Coronary artery (tissue), 2 donors: ENCODE measurements at regions not wholly inside any gene's neighbourhood (a gene's known extent, or its start where the extent isn't known, plus 50 kb on each side); places are given as distances from the start of the nearest gene placed in this dataset.
"Not testable (repeated sequence)": the region's sequence is repeated elsewhere in the genome, so short reads cannot be mapped to it uniquely, and the experiment has no call there.

ENCODE experiments used
- DNase-seq: peaks from one replicate; pipeline ENCODE4 v3.0.0-alpha.2; 2017; ENCODE audit warnings: low spot score
- H3K27ac ChIP-seq, 2 donors: fragments of 200-600 bp; sonication (generic); one replicate each; pipeline ENCODE4 v1.5.1; 2016 to 2019
- H3K4me3 ChIP-seq: fragments of 200-600 bp; sonication (generic); 2 replicates; pipeline ENCODE4 v1.5.1; 2016; ENCODE audit warnings: mild to moderate bottlenecking, moderate library complexity
- TF ChIP-seq, protein P1 (sequence below): fragments of 200-600 bp; sonication (generic); IDR thresholded peaks from one replicate; pipeline ENCODE4 v1.5.1; 2019; ENCODE audit warnings: antibody characterized with exemption

DNA sequence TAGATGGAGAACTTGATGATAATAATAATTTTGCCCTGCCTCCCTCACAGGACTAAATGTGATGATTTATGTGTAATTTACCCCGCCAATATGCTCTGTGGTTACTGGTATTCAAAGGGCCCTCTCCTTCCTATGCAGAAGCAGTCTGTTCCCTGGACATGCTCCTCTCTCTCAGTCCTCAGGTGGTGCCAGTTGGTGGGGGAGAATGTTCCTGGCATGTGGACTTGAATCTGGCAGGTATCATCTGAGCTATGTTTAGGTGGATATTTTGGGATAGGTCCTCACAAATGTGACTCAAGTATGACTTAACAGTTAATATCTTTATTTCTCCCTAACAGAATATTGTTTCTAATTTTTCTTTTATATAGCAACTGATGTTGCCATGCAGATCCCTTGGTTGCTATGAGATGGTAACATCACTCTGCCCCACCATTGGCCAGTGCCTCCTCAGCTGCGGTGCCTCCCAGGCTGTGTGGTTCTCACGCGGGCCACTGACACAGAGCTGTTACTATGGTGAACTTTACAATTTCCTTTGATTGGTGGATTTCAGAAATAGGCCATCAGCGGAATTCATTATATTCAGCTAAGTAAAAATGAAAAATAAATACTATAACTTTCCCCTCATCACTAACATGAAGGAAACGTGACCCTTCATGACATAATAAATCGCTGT is 106.7 kb upstream of the PELI1 start:
- Histone ChIP-seq H3K27ac (no peak overlapping the region), H3K4me3 (no peak overlapping the region)
- TF ChIP-seq, protein P1, sequence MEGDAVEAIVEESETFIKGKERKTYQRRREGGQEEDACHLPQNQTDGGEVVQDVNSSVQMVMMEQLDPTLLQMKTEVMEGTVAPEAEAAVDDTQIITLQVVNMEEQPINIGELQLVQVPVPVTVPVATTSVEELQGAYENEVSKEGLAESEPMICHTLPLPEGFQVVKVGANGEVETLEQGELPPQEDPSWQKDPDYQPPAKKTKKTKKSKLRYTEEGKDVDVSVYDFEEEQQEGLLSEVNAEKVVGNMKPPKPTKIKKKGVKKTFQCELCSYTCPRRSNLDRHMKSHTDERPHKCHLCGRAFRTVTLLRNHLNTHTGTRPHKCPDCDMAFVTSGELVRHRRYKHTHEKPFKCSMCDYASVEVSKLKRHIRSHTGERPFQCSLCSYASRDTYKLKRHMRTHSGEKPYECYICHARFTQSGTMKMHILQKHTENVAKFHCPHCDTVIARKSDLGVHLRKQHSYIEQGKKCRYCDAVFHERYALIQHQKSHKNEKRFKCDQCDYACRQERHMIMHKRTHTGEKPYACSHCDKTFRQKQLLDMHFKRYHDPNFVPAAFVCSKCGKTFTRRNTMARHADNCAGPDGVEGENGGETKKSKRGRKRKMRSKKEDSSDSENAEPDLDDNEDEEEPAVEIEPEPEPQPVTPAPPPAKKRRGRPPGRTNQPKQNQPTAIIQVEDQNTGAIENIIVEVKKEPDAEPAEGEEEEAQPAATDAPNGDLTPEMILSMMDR: no peak
- DNase-seq: no peak

DNA sequence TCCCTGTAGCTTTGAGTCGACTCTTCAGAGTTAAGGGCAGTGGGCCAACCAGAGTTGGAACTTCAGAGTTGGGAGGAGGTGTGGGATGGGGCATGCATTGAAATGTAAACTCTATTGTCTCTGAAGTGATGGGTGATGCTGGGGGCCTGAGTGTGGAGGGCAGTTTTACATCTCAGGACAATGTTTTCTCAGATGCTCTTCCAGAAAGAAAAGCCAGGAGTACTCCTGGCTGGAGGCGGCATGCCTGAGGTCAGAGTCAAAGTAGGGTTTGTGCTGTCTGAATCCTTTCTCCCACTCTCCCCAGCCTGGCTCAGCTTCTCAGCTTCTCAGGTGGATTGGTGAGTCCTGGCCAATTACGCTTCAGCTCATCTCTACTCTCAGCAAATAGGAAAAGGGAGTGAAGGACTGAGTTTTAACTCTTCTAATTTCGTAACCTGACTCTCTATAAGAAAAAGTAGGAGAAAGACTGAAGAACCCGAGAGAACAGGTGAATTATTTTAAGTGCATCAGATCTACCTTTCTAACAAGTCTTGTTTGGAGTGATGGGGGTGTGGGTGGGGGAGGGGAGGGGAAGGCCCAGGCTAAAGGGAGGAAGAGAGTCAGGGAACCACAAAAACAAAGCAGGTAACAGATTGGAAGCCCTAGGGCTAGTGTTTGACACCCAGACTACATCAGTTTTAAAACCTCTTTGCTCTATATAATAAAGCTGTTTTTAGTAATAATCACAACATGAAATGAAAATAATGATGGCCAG is 107.5 kb upstream of the PELI1 start:
- no peak for DNase-seq
- Histone ChIP-seq H3K27ac (no peak overlapping the region), H3K4me3 (no peak overlapping the region)
- TF ChIP-seq, protein P1: no peak

DNA sequence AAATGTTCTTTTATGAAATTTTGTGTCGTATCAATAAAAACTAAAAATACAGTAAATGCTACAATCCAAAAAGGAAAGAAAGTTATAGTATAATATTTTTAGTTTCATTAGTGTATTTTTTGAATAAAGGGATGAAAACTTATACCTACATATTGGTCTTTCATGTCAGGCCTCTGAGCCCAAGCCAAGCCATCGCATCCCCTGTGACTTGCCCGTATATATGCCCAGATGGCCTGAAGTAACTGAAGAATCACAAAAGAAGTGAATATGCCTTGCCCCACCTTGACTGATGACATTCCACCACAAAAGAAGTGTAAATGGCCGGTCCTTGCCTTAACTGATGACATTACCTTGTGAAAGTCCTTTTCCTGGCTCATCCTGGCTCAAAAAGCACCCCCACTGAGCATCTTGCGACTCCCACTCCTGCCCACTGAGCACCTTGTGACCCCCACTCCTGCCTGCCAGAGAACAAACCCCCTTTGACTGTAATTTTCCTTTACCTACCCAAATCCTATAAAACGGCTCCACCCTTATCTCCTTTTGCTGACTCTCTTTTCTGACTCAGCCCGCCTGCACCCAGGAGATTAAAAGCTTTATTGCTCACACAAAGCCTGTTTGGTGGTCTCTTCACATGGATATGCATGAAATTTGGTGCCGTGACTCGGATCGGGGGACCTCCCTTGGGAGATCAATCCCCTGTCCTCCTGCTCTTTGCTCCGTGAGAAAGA is 108.2 kb upstream of the PELI1 start:
- not testable (repeated sequence) for H3K27ac ChIP-seq, H3K4me3 ChIP-seq, DNase-seq

DNA sequence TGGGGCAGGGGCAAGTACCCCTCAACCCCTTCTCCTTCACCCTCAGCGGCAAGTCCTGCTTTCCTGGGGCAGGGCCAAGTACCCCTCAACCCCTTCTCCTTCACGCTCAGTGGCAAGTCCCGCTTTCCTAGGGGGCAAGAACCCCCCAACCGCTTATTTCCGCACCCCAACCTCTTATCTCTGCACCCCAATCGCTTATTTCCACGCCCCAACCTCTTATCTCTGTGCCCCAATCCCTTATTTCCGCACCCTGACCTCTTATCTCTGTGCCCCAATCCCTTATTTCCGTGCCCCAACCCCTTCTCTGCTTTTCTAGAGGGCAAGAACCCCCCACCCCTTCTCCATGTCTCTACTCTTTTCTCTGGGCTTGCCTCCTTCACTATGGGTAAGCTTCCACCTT is 109.2 kb upstream of the PELI1 start:
- DNase-seq, H3K27ac ChIP-seq, H3K4me3 ChIP-seq: not testable (repeated sequence)

DNA sequence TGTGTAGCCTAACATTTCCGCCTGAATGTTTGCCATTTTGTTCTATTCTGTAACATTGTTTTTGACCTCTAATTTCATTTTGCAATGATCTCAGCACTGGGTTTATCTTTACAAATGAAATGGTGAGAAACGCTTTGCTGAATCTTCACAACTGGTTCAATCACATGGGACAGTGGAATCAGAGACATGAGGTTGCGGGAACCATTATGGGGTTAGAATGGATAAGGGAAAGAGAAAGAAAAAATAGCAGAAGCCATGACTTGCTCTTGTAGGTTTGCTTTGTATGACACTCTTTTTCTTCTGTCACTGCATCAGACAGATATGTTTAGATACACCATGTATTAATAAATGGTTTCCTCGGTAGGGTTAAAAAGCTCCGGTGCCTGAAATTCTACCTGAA is 114.3 kb upstream of the PELI1 start:
- Histone ChIP-seq H3K27ac (no peak overlapping the region), H3K4me3 (no peak overlapping the region)
- DNase-seq: no peak
- TF ChIP-seq, protein P1: no peak

DNA sequence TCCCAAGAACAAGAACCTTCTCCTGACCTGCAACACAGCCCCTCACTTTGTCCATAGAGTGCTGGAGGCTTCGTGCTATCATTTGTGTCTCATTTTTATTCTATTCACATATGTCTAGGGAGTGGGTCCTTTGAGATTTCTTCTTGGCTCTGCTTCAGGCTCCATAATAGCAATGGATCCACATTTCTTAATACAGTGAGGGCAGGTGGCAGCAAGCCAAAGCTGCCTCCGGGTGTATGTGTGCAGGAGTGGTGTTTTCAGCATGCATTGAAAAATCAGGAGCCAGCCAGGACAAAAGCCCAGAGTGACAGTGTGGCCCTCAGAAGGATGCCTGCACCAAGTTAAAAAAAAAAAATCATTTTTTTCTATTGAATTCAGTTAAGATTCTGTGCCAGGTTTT is 115.1 kb upstream of the PELI1 start:
- TF ChIP-seq, protein P1: no peak
- Histone ChIP-seq H3K4me3 (no peak overlapping the region), H3K27ac (peak overlapping the region in 1 of 2 donors; percentile 50)
- DNase-seq: no peak

DNA sequence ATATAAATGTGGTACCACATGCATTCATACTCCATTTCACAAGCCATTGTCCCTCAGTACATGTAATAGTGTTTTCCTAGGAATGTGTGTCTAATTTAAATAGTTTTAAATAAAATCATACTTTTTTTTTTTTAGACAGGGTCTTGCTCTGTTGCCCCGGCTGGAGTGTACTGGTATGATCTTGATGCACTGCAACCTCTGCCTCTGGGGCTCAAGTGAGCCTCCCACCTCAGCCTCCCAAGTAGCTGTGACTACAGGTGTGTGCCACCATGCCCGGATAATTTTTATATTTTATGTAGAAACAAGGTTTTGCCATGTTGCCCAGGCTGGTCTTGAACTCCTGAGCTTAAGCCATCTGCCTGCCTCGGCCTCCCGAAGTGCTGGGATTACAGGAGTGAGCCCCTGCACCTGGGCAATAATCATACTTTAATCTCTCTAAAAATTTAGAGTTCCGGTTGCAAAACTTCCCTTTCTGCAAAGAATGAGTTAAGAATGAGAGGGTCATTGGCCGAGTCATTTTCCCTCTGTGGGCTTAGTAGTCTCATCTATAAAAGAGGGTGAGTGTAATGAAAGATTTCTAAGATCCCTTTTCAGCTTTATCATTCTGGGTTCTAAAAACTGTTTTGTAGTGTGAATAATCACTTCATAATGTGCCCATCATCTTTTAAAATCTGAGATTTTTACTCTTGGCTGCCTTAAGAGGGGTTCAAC is 116.0 kb upstream of the PELI1 start:
- TF ChIP-seq, protein P1: no peak
- peak overlapping the region in 1 of 2 donors; percentile 65 for H3K27ac ChIP-seq
- H3K4me3 ChIP-seq: no peak overlapping the region
- DNase-seq: no peak
